CD8-positive, alpha-beta memory T cell (primary cell): ENCODE measurements at regions not wholly inside any gene's neighbourhood (a gene's known extent, or its start where the extent isn't known, plus 50 kb on each side); places are given as distances from the start of the nearest gene placed in this dataset.
A peak's percentile ranks its signal among the peaks of the same experiment; 100 is the strongest.

ENCODE experiments used
- CTCF ChIA-PET: fragments of 350-600 bp; sonication (Branson Sonifier 250); formaldehyde crosslinking; loops from one replicate; lab custom pipeline; 2021; ENCODE audit warnings: antibody characterized with exemption; lab: Charles Lee
- POLR2A ChIA-PET: fragments of 350-600 bp; sonication (Branson Sonifier 250); formaldehyde crosslinking; loops from one replicate; lab custom pipeline; 2021; ENCODE audit warnings: antibody characterized with exemption; lab: Charles Lee
- DNase-seq, 5 donors: peaks; one replicate each; pipeline versions ENCODE4 v3.0.0 to v3.0.0-alpha.2; 2020 to 2022; ENCODE audit warnings: mixed read lengths in 1 of 5
- H3K27ac ChIP-seq: one replicate; pipeline ENCODE4 v1.7.0; 2013; ENCODE audit warnings: low read depth, mild to moderate bottlenecking, low read length, moderate library complexity
- H3K27me3 ChIP-seq: 2 replicates; pipeline ENCODE4 v1.7.0; 2013; ENCODE audit warnings: low read length, mild to moderate bottlenecking; ENCODE audit not compliant: insufficient read depth, poor library complexity, severe bottlenecking
- H3K36me3 ChIP-seq: 2 replicates; pipeline ENCODE4 v1.7.0; 2013; ENCODE audit warnings: mild to moderate bottlenecking, low read length, moderate library complexity; ENCODE audit not compliant: insufficient read depth
- H3K4me1 ChIP-seq: 2 replicates; pipeline ENCODE4 v1.7.0; 2013; ENCODE audit warnings: mild to moderate bottlenecking, low read length, moderate library complexity; ENCODE audit not compliant: insufficient read depth
- H3K4me3 ChIP-seq: 2 replicates; pipeline ENCODE4 v1.7.0; 2013; ENCODE audit warnings: mild to moderate bottlenecking, low read length
- H3K9me3 ChIP-seq: 2 replicates; pipeline ENCODE4 v1.7.0; 2013; ENCODE audit warnings: mild to moderate bottlenecking, low read length
- H3K27ac Mint-ChIP-seq, 8 donors: one replicate each; pipeline ENCODE4 v1.8.0; 2020 to 2021; ENCODE audit warnings: mixed read lengths in 8 of 8, mild to moderate bottlenecking in 6 of 8, inconsistent platforms in 3 of 8, moderate library complexity in 3 of 8
- H3K27me3 Mint-ChIP-seq, 2 donors: one replicate each; pipeline ENCODE4 v1.8.0; 2020 to 2021; ENCODE audit warnings: mixed read lengths in 2 of 2, mild to moderate bottlenecking in 1 of 2, moderate library complexity in 1 of 2
- H3K36me3 Mint-ChIP-seq, 3 donors: one replicate each; pipeline ENCODE4 v1.8.0; 2020 to 2021; ENCODE audit warnings: mixed read lengths in 3 of 3, inconsistent platforms in 1 of 3, mild to moderate bottlenecking in 1 of 3
- H3K4me1 Mint-ChIP-seq, 3 donors: one replicate each; pipeline ENCODE4 v1.8.0; 2020 to 2021; ENCODE audit warnings: mixed read lengths in 3 of 3, inconsistent platforms in 1 of 3, mild to moderate bottlenecking in 1 of 3
- H3K4me3 Mint-ChIP-seq, 7 donors: one replicate each; pipeline ENCODE4 v1.8.0; 2020 to 2021; ENCODE audit warnings: mixed read lengths in 7 of 7, mild to moderate bottlenecking in 6 of 7, moderate library complexity in 4 of 7, inconsistent platforms in 2 of 7
- H3K9me3 Mint-ChIP-seq, 5 donors: one replicate each; pipeline ENCODE4 v1.8.0; 2020 to 2022; ENCODE audit warnings: mixed read lengths in 5 of 5, mild to moderate bottlenecking in 3 of 5, moderate library complexity in 2 of 5, inconsistent platforms in 1 of 5

- DNase-seq = no peak
- H3K36me3 ChIP-seq = no peaks in the 10 kb centered on the region
- Mint-ChIP-seq H3K9me3 (peaks cover 0 to 5% (median 0%) of the 10 kb centered on the region in 5 donors), H3K4me3 (no peak overlapping the region), H3K27me3 (no peaks in the 10 kb centered on the region), H3K4me1 (no peaks in the 10 kb centered on the region), H3K27ac (no peak overlapping the region), H3K36me3 (no peaks in the 10 kb centered on the region)
- no peaks in the 10 kb centered on the region for H3K4me1 ChIP-seq
- no peaks in the 10 kb centered on the region for H3K9me3 ChIP-seq
- ChIA-PET CTCF (interaction anchor here (1.1 kb wide), 1 partner anchor 11 kb away, joined by 4 read pairs; no protein-coding TSS in a partner anchor), POLR2A (no interaction called here)
- no peak overlapping the region for H3K27ac ChIP-seq
- H3K4me3 ChIP-seq = no peak overlapping the region
- no peaks in the 10 kb centered on the region for H3K27me3 ChIP-seq
Observed at GRCh38 chr2:223459328-223459939, 142.7 kb downstream of the SCG2 start.

GRCh38 chr2:223460209-223460608 is 142.0 kb downstream of the SCG2 start:
- peaks cover 0 to 5% (median 0%) of the 10 kb centered on the region in 5 donors for H3K9me3 Mint-ChIP-seq
- H3K4me3 Mint-ChIP-seq = no peak overlapping the region
- Histone ChIP-seq H3K36me3 (no peaks in the 10 kb centered on the region), H3K4me3 (no peak overlapping the region), H3K9me3 (no peaks in the 10 kb centered on the region), H3K4me1 (no peaks in the 10 kb centered on the region), H3K27ac (no peak overlapping the region), H3K27me3 (no peaks in the 10 kb centered on the region)
- no peaks in the 10 kb centered on the region for H3K27me3 Mint-ChIP-seq
- DNase-seq = no peak
- POLR2A ChIA-PET = no interaction called here
- H3K4me1 Mint-ChIP-seq = no peaks in the 10 kb centered on the region
- no peak overlapping the region for H3K27ac Mint-ChIP-seq
- CTCF ChIA-PET = no interaction called here
- H3K36me3 Mint-ChIP-seq = no peaks in the 10 kb centered on the region

GRCh38 chr2:223460774-223461211 is 141.4 kb downstream of the SCG2 start:
- Mint-ChIP-seq H3K9me3 (peaks cover 0 to 5% (median 0%) of the 10 kb centered on the region in 5 donors), H3K4me3 (no peak overlapping the region), H3K36me3 (no peaks in the 10 kb centered on the region), H3K27ac (no peak overlapping the region), H3K27me3 (peaks cover 0 to under 1% of the 10 kb centered on the region in 2 donors), H3K4me1 (no peaks in the 10 kb centered on the region)
- Histone ChIP-seq H3K4me1 (no peaks in the 10 kb centered on the region), H3K9me3 (no peaks in the 10 kb centered on the region), H3K4me3 (no peak overlapping the region), H3K27me3 (no peaks in the 10 kb centered on the region), H3K36me3 (no peaks in the 10 kb centered on the region), H3K27ac (no peak overlapping the region)
- POLR2A ChIA-PET = no interaction called here
- no peak for DNase-seq
- CTCF ChIA-PET = no interaction called here

GRCh38 chr2:223464071-223464470 is 138.1 kb downstream of the SCG2 start:
- H3K9me3 Mint-ChIP-seq = peaks cover 0 to 5% (median 0%) of the 10 kb centered on the region in 5 donors
- H3K27ac ChIP-seq = no peak overlapping the region
- H3K4me3 ChIP-seq = no peak overlapping the region
- H3K27ac Mint-ChIP-seq = no peak overlapping the region
- H3K4me1 Mint-ChIP-seq = no peaks in the 10 kb centered on the region
- ChIA-PET POLR2A (no interaction called here), CTCF (no interaction called here)
- no peaks in the 10 kb centered on the region for H3K4me1 ChIP-seq
- peaks cover 0 to 7% of the 10 kb centered on the region in 2 donors for H3K27me3 Mint-ChIP-seq
- DNase-seq = no peak
- no peaks in the 10 kb centered on the region for H3K9me3 ChIP-seq
- H3K27me3 ChIP-seq = no peaks in the 10 kb centered on the region
- no peaks in the 10 kb centered on the region for H3K36me3 ChIP-seq
- no peak overlapping the region for H3K4me3 Mint-ChIP-seq
- no peaks in the 10 kb centered on the region for H3K36me3 Mint-ChIP-seq

GRCh38 chr2:223465793-223466192 is 136.4 kb downstream of the SCG2 start:
- ChIA-PET POLR2A (no interaction called here), CTCF (no interaction called here)
- no peak for DNase-seq
- H3K27ac ChIP-seq = no peak overlapping the region
- Mint-ChIP-seq H3K36me3 (no peaks in the 10 kb centered on the region), H3K4me3 (peak overlapping the region in 1 of 7 donors; percentile 6), H3K27ac (no peak overlapping the region), H3K9me3 (peaks cover 0 to 5% (median 0%) of the 10 kb centered on the region in 5 donors), H3K4me1 (no peaks in the 10 kb centered on the region), H3K27me3 (peaks cover 0 to 7% of the 10 kb centered on the region in 2 donors)
- H3K36me3 ChIP-seq = no peaks in the 10 kb centered on the region
- H3K9me3 ChIP-seq = no peaks in the 10 kb centered on the region
- no peaks in the 10 kb centered on the region for H3K4me1 ChIP-seq
- no peak overlapping the region for H3K4me3 ChIP-seq
- no peaks in the 10 kb centered on the region for H3K27me3 ChIP-seq

- no peak overlapping the region for H3K4me3 Mint-ChIP-seq
- ChIA-PET CTCF (no interaction called here), POLR2A (no interaction called here)
- H3K4me3 ChIP-seq = no peak overlapping the region
- no peak overlapping the region for H3K27ac Mint-ChIP-seq
- H3K9me3 ChIP-seq = no peaks in the 10 kb centered on the region
- no peak overlapping the region for H3K27ac ChIP-seq
- DNase-seq = no peak
- no peaks in the 10 kb centered on the region for H3K36me3 ChIP-seq
- no peaks in the 10 kb centered on the region for H3K27me3 ChIP-seq
- no peaks in the 10 kb centered on the region for H3K4me1 ChIP-seq
- H3K9me3 Mint-ChIP-seq = peaks cover 0 to 5% (median 0%) of the 10 kb centered on the region in 5 donors
- no peaks in the 10 kb centered on the region for H3K4me1 Mint-ChIP-seq
- H3K36me3 Mint-ChIP-seq = no peaks in the 10 kb centered on the region
- H3K27me3 Mint-ChIP-seq = peaks cover 0 to 7% of the 10 kb centered on the region in 2 donors
Observed at GRCh38 chr2:223467196-223467595, 135.0 kb downstream of the SCG2 start.

- H3K36me3 ChIP-seq = no peaks in the 10 kb centered on the region
- H3K36me3 Mint-ChIP-seq = no peaks in the 10 kb centered on the region
- no peak overlapping the region for H3K4me3 Mint-ChIP-seq
- ChIA-PET CTCF (no interaction called here), POLR2A (no interaction called here)
- peaks cover 0 to 2% (median 0%) of the 10 kb centered on the region in 5 donors for H3K9me3 Mint-ChIP-seq
- H3K27ac Mint-ChIP-seq = no peak overlapping the region
- H3K27me3 ChIP-seq = no peaks in the 10 kb centered on the region
- no peak for DNase-seq
- H3K4me1 Mint-ChIP-seq = no peaks in the 10 kb centered on the region
- H3K27ac ChIP-seq = no peak overlapping the region
- no peaks in the 10 kb centered on the region for H3K9me3 ChIP-seq
- no peak overlapping the region for H3K4me3 ChIP-seq
- no peaks in the 10 kb centered on the region for H3K4me1 ChIP-seq
- peaks cover 0 to 7% of the 10 kb centered on the region in 2 donors for H3K27me3 Mint-ChIP-seq
Observed at GRCh38 chr2:223469270-223470046, 132.7 kb downstream of the SCG2 start.

GRCh38 chr2:223470602-223471001 is 131.6 kb downstream of the SCG2 start:
- H3K9me3 Mint-ChIP-seq = peaks cover 0 to 2% (median 0%) of the 10 kb centered on the region in 5 donors
- no peak for DNase-seq
- no peaks in the 10 kb centered on the region for H3K4me1 Mint-ChIP-seq
- peaks cover 0 to 7% of the 10 kb centered on the region in 2 donors for H3K27me3 Mint-ChIP-seq
- Histone ChIP-seq H3K27ac (no peak overlapping the region), H3K27me3 (no peaks in the 10 kb centered on the region), H3K9me3 (no peaks in the 10 kb centered on the region), H3K4me1 (no peaks in the 10 kb centered on the region), H3K4me3 (no peak overlapping the region), H3K36me3 (no peaks in the 10 kb centered on the region)
- POLR2A ChIA-PET = no interaction called here
- H3K27ac Mint-ChIP-seq = no peak overlapping the region
- CTCF ChIA-PET = no interaction called here
- H3K4me3 Mint-ChIP-seq = no peak overlapping the region
- H3K36me3 Mint-ChIP-seq = no peaks in the 10 kb centered on the region
